Stimulated activated naive B cell treated with anti-CD40 and anti-IgM and Interleukin-4, amounts not matched to agents 10 μg/mL and 1 μg/mL and 100 μg/mL, for 72 hours (primary cell): ENCODE measurements at regions not wholly inside any gene's neighbourhood (a gene's known extent, or its start where the extent isn't known, plus 50 kb on each side); places are given as distances from the start of the nearest gene placed in this dataset.

ENCODE experiments used
- ATAC-seq, 2 donors: fragments of 150-1000 bp; cut with Tn5 transposase; replicated peaks; 2 replicates each; pipeline ENCODE4 v1.10.0; 2021; ENCODE audit warnings: moderate library complexity in 1 of 2
- DNase-seq: peaks from one replicate; pipeline ENCODE4 v3.0.0; 2021
- H3K27ac Mint-ChIP-seq: one replicate; pipeline ENCODE4 v1.8.0; 2022; ENCODE audit warnings: mild to moderate bottlenecking, mixed read lengths
- H3K27me3 Mint-ChIP-seq, 2 donors: one replicate each; pipeline ENCODE4 v1.8.0; 2022; ENCODE audit warnings: mixed read lengths in 2 of 2
- H3K36me3 Mint-ChIP-seq, 2 donors: one replicate each; pipeline ENCODE4 v1.8.0; 2022; ENCODE audit warnings: mixed read lengths in 2 of 2, mild to moderate bottlenecking in 1 of 2
- H3K4me1 Mint-ChIP-seq, 2 donors: one replicate each; pipeline ENCODE4 v1.8.0; 2022; ENCODE audit warnings: mixed read lengths in 2 of 2, mild to moderate bottlenecking in 1 of 2
- H3K4me3 Mint-ChIP-seq, 2 donors: one replicate each; pipeline ENCODE4 v1.8.0; 2022; ENCODE audit warnings: mild to moderate bottlenecking in 2 of 2, mixed read lengths in 2 of 2, moderate library complexity in 1 of 2
- H3K9me3 Mint-ChIP-seq, 2 donors: one replicate each; pipeline ENCODE4 v1.8.0; 2022; ENCODE audit warnings: mixed read lengths in 2 of 2, mild to moderate bottlenecking in 1 of 2

DNA sequence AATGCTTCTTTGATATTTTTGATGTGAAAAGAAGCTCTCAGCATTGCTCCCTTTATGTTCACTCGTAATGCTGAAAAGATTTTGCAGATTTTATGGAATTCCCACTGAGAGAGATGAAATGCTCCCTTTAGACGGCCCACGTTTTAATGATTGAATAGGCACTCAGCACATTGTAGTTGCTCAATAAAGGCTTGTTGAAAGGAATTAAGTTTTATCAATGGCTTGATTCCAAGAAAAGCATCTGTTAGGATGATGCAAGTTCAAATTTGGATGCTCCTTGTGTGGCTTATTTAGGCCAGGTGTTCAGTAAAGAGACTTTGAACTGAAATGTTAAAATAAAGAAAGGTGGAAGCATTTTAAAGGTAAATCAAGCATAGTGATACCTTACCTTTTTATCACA, 725.1 kb downstream of the EPHA4 start:
- no peaks in the 10 kb centered on the region for H3K27me3 Mint-ChIP-seq
- H3K4me1 Mint-ChIP-seq: no peaks in the 10 kb centered on the region
- no peak overlapping the region for H3K4me3 Mint-ChIP-seq
- H3K9me3 Mint-ChIP-seq: peaks cover 3 to 6% of the 10 kb centered on the region in 2 donors
- H3K27ac Mint-ChIP-seq: no peak overlapping the region
- no peak for DNase-seq
- H3K36me3 Mint-ChIP-seq: no peaks in the 10 kb centered on the region
- no peak for ATAC-seq

DNA sequence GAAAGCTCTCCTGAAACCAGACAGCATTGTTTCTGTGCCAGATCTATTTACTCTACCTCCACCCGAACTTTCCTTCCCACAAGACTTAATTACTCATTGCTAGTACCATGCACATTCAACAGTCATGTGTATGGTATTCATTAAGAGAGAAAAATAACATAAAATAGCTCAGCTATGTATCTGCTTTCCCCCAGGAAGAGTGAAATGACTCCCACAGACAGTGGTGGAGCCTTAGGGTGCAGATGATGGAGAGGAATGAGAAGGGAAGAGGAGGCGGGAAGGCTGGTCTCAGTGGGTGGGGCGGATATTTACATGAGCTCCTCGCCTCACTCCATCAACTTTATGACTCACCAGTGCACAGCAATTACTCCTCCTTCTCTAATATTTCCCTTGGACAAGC, 724.5 kb downstream of the EPHA4 start:
- no peaks in the 10 kb centered on the region for H3K4me1 Mint-ChIP-seq
- H3K4me3 Mint-ChIP-seq: no peak overlapping the region
- no peaks in the 10 kb centered on the region for H3K27me3 Mint-ChIP-seq
- H3K27ac Mint-ChIP-seq: no peak overlapping the region
- ATAC-seq: no peak
- H3K9me3 Mint-ChIP-seq: peaks cover 3 to 6% of the 10 kb centered on the region in 2 donors
- no peak for DNase-seq
- no peaks in the 10 kb centered on the region for H3K36me3 Mint-ChIP-seq

DNA sequence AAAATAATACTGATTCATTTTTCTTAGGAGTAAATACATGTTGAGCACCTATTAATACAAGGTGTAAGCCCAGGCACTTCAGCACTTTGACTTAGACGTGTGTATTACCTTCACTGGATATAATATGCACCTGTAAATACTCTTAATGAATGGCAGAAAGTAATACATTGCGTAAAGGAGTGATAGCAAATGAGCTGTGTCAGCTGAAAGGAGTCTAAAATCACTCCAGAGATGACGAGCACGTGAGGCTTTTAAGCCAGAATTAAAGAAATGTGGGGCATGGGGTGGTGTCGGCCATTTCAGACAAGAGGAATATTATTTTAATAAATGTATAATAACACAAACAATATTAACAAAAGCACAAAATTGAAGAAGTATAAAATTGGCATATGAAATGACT, 722.7 kb downstream of the EPHA4 start:
- H3K9me3 Mint-ChIP-seq: peaks cover 3 to 6% of the 10 kb centered on the region in 2 donors
- no peak for DNase-seq
- no peaks in the 10 kb centered on the region for H3K36me3 Mint-ChIP-seq
- H3K27ac Mint-ChIP-seq: no peak overlapping the region
- ATAC-seq: no peak
- no peaks in the 10 kb centered on the region for H3K4me1 Mint-ChIP-seq
- no peak overlapping the region for H3K4me3 Mint-ChIP-seq
- H3K27me3 Mint-ChIP-seq: peaks cover 3 to 5% of the 10 kb centered on the region in 2 donors

DNA sequence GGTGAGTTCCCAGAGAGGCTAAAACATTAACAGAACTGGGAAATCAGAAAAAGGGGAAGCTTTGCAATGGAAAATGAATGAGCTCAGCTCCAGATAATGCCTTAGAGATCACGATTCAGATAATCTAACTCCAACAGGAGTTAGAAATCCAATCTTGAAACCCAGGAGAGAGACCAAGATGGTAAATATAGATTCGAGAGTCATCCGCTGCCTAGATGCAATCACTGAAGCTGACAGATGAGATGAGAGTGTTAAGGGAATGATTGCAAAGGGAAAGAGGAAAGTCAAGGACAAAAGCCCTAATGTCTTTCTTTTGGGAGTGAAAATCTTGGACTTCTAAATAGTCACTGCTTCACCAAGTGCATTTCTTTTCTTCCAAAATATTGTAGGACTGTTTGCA, 722.0 kb downstream of the EPHA4 start:
- Mint-ChIP-seq H3K4me3 (no peak overlapping the region), H3K27me3 (peaks cover 3 to 5% of the 10 kb centered on the region in 2 donors), H3K9me3 (peaks cover 3 to 6% of the 10 kb centered on the region in 2 donors), H3K27ac (no peak overlapping the region), H3K36me3 (no peaks in the 10 kb centered on the region), H3K4me1 (no peaks in the 10 kb centered on the region)
- ATAC-seq: no peak
- no peak for DNase-seq

DNA sequence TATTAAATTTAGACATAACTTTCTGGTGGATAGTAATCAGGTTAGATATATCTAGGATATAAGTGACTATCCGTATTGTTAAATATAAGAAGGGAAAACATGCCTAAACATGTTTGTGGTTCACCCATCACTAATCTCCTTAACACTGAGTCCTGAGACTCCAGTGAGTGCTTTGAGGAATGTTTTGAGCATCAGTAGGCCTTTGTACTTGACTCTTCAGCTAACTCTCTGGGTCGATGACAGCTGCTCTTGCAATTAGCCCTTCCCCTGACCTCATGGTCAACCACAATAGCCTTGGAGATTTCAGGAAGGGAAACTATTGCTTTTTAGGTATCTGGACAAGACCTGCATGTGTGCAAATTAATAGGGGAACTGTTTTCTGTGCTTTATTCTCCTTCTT, 716.8 kb downstream of the EPHA4 start:
- Mint-ChIP-seq H3K9me3 (no peaks in the 10 kb centered on the region), H3K4me3 (no peak overlapping the region), H3K4me1 (no peaks in the 10 kb centered on the region), H3K36me3 (no peaks in the 10 kb centered on the region), H3K27ac (no peak overlapping the region), H3K27me3 (peaks cover 3 to 5% of the 10 kb centered on the region in 2 donors)
- no peak for ATAC-seq
- DNase-seq: no peak

GRCh38 chr2:220856486-220856885, 715.6 kb downstream of the EPHA4 start:
- no peak for DNase-seq
- Mint-ChIP-seq H3K27ac (no peak overlapping the region), H3K9me3 (no peaks in the 10 kb centered on the region), H3K36me3 (no peaks in the 10 kb centered on the region), H3K4me1 (no peaks in the 10 kb centered on the region), H3K4me3 (no peak overlapping the region), H3K27me3 (peaks cover 3 to 5% of the 10 kb centered on the region in 2 donors)
- ATAC-seq: no peak

DNA sequence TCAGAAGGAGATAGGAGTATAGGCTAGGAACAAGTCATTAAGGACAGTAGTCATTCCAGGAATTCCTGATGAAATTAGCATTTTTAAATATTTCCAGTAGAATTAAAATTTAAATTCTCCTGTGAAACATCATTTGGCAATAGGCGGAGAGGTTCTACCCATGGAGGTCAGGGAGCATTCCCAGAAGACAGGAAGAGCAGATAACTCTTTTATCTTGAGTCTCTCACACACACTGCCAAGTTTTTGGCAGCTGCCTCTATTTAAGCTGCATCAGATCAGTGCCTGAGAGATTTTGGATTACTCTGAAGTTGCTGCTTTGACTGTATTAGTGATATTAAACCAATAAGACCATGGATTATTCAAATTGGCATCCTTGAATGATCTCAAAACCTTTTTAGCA, 714.7 kb downstream of the EPHA4 start:
- Mint-ChIP-seq H3K27me3 (peaks cover 3 to 5% of the 10 kb centered on the region in 2 donors), H3K4me1 (no peaks in the 10 kb centered on the region), H3K36me3 (no peaks in the 10 kb centered on the region), H3K4me3 (no peak overlapping the region), H3K27ac (no peak overlapping the region), H3K9me3 (no peaks in the 10 kb centered on the region)
- DNase-seq: no peak
- ATAC-seq: no peak

DNA sequence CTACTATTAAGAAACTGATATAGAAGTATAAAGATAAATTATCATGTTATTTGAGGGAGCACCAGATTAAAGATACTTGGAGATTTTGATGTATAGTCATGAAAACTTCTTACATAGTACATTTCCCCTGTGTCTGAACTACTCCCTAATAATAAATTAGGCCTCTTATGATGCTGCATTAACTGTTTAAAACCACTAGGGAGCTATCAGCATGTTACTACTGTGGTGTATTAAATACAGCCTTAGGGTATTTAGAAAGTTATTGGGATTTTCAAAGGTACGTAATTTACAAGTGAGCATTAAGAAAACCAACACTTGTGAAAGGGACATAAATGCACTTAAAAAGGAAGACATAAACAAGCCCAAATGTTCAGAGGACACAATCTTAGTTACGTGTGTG, 714.0 kb downstream of the EPHA4 start:
- Mint-ChIP-seq H3K4me3 (no peak overlapping the region), H3K4me1 (no peaks in the 10 kb centered on the region), H3K27ac (no peak overlapping the region), H3K9me3 (no peaks in the 10 kb centered on the region), H3K27me3 (peaks cover 3 to 5% of the 10 kb centered on the region in 2 donors), H3K36me3 (no peaks in the 10 kb centered on the region)
- ATAC-seq: no peak
- no peak for DNase-seq

- DNase-seq (no peak), ATAC-seq (no peak)
- Mint-ChIP-seq H3K4me3 (no peak overlapping the region), H3K9me3 (peaks cover 7 to 9% of the 10 kb centered on the region in 2 donors), H3K27ac (no peak overlapping the region), H3K36me3 (peaks cover 0 to 1% of the 10 kb centered on the region in 2 donors), H3K27me3 (peaks cover 0 to 3% of the 10 kb centered on the region in 2 donors), H3K4me1 (no peaks in the 10 kb centered on the region)
Measured at GRCh38 chr2:220871909-220872308, 700.2 kb downstream of the EPHA4 start.

DNA sequence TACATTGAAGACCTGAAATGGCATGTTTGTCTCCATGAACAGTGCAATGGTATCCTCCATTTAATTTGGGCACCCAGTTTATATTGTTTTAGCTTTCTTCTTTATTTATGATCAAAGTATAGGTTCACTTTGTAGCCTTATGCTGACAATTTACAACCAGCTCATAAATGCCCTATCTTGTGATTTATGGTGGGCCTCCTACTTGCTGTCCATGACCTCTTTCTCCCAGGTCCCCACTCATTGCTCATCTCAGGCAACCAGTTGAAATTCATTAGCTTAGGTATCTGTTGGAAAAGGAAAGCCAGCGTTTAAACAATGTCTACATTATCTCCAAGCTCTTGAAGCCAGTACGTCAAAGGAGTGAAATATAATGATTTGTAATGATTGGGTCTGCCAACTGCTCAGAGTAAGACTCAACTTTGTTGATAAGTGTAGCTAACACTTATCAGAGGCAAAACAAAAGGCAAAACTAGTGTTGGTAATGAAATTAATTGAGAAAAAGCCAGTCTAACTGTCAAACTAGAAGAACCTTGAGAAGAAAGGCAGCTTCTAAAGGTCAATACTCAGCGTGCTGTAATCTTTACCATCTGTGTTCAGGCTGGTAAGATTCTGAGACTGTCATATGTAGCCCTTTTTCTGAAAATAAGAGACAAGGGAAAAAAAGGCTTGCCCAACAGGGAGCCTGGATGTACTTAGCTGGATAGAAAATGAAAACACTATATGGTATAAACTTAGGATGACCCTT, 695.9 kb downstream of the EPHA4 start:
- Mint-ChIP-seq H3K4me1 (no peaks in the 10 kb centered on the region), H3K9me3 (peaks cover 0 to 2% of the 10 kb centered on the region in 2 donors), H3K36me3 (no peaks in the 10 kb centered on the region), H3K27ac (no peak overlapping the region), H3K4me3 (no peak overlapping the region), H3K27me3 (no peaks in the 10 kb centered on the region)
- ATAC-seq: no peak
- no peak for DNase-seq

DNA sequence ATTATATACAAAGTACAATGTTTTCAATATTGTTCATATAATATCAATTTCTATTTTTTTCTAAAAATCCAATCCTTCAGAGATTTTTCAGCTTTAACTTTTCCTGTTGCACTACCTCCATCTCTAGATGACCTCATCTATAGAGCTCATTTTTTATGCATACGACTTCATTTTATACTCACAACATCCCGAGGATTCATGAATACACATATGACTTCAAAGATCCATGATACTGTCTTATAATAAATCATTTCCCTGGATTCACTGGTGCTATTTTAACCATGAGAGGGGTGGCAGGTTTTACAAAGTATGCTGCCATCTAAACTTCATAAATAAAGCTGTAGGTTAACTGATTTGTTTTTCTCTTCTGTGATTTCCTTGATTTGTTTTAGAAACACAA, 694.6 kb downstream of the EPHA4 start:
- no peak for DNase-seq
- H3K36me3 Mint-ChIP-seq: no peaks in the 10 kb centered on the region

GRCh38 chr2:220877897-220878296, 694.2 kb downstream of the EPHA4 start:
- Mint-ChIP-seq H3K36me3 (no peaks in the 10 kb centered on the region), H3K9me3 (peaks cover 0 to 2% of the 10 kb centered on the region in 2 donors), H3K4me1 (no peaks in the 10 kb centered on the region), H3K27me3 (no peaks in the 10 kb centered on the region), H3K4me3 (no peak overlapping the region), H3K27ac (no peak overlapping the region)
- no peak for DNase-seq
- no peak for ATAC-seq

More for the DNA sequence above, 694.6 kb downstream of the EPHA4 start:
- ATAC-seq: no peak
- Mint-ChIP-seq H3K27me3 (no peaks in the 10 kb centered on the region), H3K4me1 (no peaks in the 10 kb centered on the region), H3K27ac (no peak overlapping the region), H3K9me3 (peaks cover 0 to 2% of the 10 kb centered on the region in 2 donors), H3K4me3 (no peak overlapping the region)

DNA sequence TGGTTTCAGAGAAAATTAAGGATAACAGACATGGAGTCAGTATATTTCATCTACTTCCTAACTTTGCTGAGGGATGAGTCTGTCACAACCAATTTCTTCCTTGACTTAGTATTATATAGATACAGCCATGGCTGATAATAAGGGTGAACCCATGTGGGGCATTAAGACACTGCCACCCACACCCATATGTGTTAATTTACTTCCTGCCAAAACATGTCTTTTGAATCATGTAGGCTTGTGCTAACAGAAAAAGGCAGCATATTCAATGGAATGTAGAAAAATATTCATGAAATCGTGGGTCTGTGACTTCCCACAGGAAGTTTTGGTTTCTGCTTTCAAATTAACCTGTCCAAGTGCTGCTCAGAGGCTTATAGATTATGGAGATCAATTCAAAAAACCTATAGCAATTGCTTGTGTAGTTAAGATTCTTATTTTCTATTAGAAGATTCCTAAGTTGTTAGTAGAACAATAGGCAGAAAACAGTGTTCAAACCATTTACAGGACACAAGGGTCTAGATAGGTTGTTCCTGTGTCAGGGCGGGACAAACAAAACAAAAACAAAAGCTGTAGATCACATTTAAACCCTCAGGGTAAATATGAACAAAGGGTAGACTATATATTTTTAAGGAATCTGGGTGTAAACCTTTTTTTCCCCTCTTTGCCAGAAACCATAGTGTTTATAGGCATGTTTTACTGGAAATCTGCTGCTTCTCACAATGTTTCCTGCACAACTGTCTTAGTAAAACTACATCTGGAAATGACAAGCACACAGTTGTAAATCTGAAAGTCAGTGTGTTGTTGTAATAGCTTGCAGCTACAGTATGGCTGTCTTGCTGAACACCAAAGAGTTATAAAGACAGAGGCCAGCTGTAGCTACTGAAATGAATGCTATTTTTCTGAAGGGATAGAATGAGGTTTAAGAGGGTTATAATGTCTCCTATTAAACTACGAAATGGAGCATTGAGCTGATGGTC, 691.2 kb downstream of the EPHA4 start:
- no peak for ATAC-seq
- no peak overlapping the region for H3K27ac Mint-ChIP-seq

DNA sequence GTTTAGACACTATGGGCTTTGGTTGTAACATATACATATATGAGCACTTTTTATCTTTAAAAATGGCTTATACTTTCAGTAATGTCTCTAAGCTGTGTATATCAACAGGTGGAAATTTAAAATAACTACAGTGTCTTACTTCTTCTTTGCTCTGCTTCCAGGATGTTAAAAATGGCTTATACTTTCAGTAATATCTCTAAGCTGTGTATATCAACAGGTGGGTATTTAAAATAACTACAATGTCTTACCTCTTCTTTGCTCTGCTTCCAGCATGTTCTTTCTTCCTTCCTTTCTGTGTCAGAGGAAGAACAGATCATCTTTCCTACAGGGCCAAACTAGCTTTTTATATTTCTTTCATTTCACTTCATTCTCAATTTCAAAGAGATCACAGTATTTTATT, 689.6 kb downstream of the EPHA4 start:
- Mint-ChIP-seq H3K27me3 (no peaks in the 10 kb centered on the region), H3K27ac (no peak overlapping the region), H3K4me1 (no peaks in the 10 kb centered on the region), H3K4me3 (no peak overlapping the region), H3K36me3 (no peaks in the 10 kb centered on the region), H3K9me3 (peaks cover 0 to 2% of the 10 kb centered on the region in 2 donors)
- no peak for DNase-seq
- no peak for ATAC-seq

More for the DNA sequence above, 691.2 kb downstream of the EPHA4 start:
- H3K27me3 Mint-ChIP-seq: no peaks in the 10 kb centered on the region
- H3K4me3 Mint-ChIP-seq: no peak overlapping the region
- H3K36me3 Mint-ChIP-seq: no peaks in the 10 kb centered on the region
- H3K9me3 Mint-ChIP-seq: peaks cover 0 to 2% of the 10 kb centered on the region in 2 donors
- no peak for DNase-seq
- no peaks in the 10 kb centered on the region for H3K4me1 Mint-ChIP-seq

- DNase-seq (no peak), ATAC-seq (no peak)
- Mint-ChIP-seq H3K27ac (no peak overlapping the region), H3K36me3 (no peaks in the 10 kb centered on the region), H3K4me3 (no peak overlapping the region), H3K27me3 (peaks cover 0 to under 1% of the 10 kb centered on the region in 2 donors), H3K4me1 (no peaks in the 10 kb centered on the region), H3K9me3 (peaks cover 0 to 2% of the 10 kb centered on the region in 2 donors)
Measured at GRCh38 chr2:220885593-220885992, 686.5 kb downstream of the EPHA4 start.
